WTC11 (cell line): ENCODE measurements at regions not wholly inside any gene's neighbourhood (a gene's known extent, or its start where the extent isn't known, plus 50 kb on each side); places are given as distances from the start of the nearest gene placed in this dataset.

Source experiments
- FOXK1 ChIP-seq: sonication (generic); formaldehyde crosslinking; IDR thresholded peaks from 2 replicates; pipeline ENCODE4 v1.8.0; 2022; ENCODE audit warnings: mild to moderate bottlenecking, moderate library complexity, missing genetic modification reagents
- JUN ChIP-seq: sonication (generic); formaldehyde crosslinking; IDR thresholded peaks from 2 replicates; pipeline ENCODE4 v1.8.0; 2023; ENCODE audit warnings: mild to moderate bottlenecking, missing genetic modification reagents
- RELA ChIP-seq: sonication (generic); formaldehyde crosslinking; IDR thresholded peaks from 2 replicates; pipeline ENCODE4 v1.8.1; 2022; ENCODE audit warnings: missing genetic modification reagents, mild to moderate bottlenecking, borderline replicate concordance
- RORB ChIP-seq: fragments of 250-450 bp; sonication (Bioruptor Pico); IDR thresholded peaks from 2 replicates; pipeline ENCODE4 v1.9.0; 2021; ENCODE audit warnings: mild to moderate bottlenecking
- TEAD4 ChIP-seq: sonication (generic); formaldehyde crosslinking; IDR thresholded peaks from 2 replicates; pipeline ENCODE4 v1.8.0; 2022; ENCODE audit warnings: mild to moderate bottlenecking, missing genetic modification reagents
- ZNF121 ChIP-seq: sonication (generic); formaldehyde crosslinking; IDR thresholded peaks from 2 replicates; pipeline ENCODE4 v1.8.0; 2023; ENCODE audit warnings: missing genetic modification reagents
- ZNF416 ChIP-seq: fragments of 250-450 bp; sonication (Bioruptor Pico); IDR thresholded peaks from 2 replicates; pipeline ENCODE4 v1.9.0; 2021; ENCODE audit warnings: mild to moderate bottlenecking, inconsistent platforms
- TF ChIP-seq, protein P1 (sequence below): fragments of 200-600 bp; IDR thresholded peaks from 2 replicates; pipeline ENCODE4 v1.8.0; 2022; ENCODE audit warnings: antibody characterized with exemption
- TF ChIP-seq, protein P2 (sequence below): sonication (generic); formaldehyde crosslinking; IDR thresholded peaks from 2 replicates; pipeline ENCODE4 v1.8.0; 2023; ENCODE audit warnings: missing genetic modification reagents
- TF ChIP-seq, protein P3 (sequence below): sonication (generic); formaldehyde crosslinking; IDR thresholded peaks from 2 replicates; pipeline ENCODE4 v1.8.1; 2022; ENCODE audit warnings: low read depth, mild to moderate bottlenecking, moderate library complexity, missing genetic modification reagents, borderline replicate concordance
- TF ChIP-seq, protein P4 (sequence below): sonication (generic); formaldehyde crosslinking; IDR thresholded peaks from 2 replicates; pipeline ENCODE4 v1.8.1; 2023; ENCODE audit warnings: mild to moderate bottlenecking, missing genetic modification reagents

DNA sequence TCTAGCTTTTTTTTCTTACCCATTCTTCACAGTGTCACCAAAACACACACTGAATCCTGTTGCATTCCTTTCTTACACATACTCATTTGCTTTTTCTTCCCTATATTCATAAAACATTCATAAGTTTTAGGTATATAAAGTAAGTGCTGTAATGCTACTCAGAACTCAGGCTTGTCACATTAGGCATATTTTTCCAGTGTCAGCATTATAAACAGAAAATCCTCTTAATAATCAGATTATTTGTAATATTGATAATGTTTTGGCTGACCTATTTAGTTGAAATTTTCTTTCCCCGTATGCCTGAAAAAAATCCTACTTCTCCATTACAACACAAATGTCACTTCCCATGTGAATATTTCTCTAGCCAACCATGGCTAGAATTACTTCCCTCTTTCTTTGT, 743.0 kb upstream of the NUDT12 start:
- no peak for TF ChIP-seq FOXK1 (CRISPR knock-in tag)
- no peak for TF ChIP-seq TEAD4 (CRISPR knock-in tag)
- TF ChIP-seq, protein P1, sequence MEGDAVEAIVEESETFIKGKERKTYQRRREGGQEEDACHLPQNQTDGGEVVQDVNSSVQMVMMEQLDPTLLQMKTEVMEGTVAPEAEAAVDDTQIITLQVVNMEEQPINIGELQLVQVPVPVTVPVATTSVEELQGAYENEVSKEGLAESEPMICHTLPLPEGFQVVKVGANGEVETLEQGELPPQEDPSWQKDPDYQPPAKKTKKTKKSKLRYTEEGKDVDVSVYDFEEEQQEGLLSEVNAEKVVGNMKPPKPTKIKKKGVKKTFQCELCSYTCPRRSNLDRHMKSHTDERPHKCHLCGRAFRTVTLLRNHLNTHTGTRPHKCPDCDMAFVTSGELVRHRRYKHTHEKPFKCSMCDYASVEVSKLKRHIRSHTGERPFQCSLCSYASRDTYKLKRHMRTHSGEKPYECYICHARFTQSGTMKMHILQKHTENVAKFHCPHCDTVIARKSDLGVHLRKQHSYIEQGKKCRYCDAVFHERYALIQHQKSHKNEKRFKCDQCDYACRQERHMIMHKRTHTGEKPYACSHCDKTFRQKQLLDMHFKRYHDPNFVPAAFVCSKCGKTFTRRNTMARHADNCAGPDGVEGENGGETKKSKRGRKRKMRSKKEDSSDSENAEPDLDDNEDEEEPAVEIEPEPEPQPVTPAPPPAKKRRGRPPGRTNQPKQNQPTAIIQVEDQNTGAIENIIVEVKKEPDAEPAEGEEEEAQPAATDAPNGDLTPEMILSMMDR, result no peak
- TF ChIP-seq ZNF416 (CRISPR knock-in tag), result no peak
- TF ChIP-seq, protein P2, sequence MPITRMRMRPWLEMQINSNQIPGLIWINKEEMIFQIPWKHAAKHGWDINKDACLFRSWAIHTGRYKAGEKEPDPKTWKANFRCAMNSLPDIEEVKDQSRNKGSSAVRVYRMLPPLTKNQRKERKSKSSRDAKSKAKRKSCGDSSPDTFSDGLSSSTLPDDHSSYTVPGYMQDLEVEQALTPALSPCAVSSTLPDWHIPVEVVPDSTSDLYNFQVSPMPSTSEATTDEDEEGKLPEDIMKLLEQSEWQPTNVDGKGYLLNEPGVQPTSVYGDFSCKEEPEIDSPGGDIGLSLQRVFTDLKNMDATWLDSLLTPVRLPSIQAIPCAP (CRISPR knock-in tag), result no peak
- no peak for TF ChIP-seq RORB
- no peak for TF ChIP-seq RELA
- TF ChIP-seq, protein P3, sequence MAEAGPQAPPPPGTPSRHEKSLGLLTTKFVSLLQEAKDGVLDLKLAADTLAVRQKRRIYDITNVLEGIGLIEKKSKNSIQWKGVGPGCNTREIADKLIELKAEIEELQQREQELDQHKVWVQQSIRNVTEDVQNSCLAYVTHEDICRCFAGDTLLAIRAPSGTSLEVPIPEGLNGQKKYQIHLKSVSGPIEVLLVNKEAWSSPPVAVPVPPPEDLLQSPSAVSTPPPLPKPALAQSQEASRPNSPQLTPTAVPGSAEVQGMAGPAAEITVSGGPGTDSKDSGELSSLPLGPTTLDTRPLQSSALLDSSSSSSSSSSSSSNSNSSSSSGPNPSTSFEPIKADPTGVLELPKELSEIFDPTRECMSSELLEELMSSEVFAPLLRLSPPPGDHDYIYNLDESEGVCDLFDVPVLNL, result no peak
- TF ChIP-seq JUN (CRISPR knock-in tag), result no peak
- no peak for TF ChIP-seq ZNF121
- TF ChIP-seq, protein P4, sequence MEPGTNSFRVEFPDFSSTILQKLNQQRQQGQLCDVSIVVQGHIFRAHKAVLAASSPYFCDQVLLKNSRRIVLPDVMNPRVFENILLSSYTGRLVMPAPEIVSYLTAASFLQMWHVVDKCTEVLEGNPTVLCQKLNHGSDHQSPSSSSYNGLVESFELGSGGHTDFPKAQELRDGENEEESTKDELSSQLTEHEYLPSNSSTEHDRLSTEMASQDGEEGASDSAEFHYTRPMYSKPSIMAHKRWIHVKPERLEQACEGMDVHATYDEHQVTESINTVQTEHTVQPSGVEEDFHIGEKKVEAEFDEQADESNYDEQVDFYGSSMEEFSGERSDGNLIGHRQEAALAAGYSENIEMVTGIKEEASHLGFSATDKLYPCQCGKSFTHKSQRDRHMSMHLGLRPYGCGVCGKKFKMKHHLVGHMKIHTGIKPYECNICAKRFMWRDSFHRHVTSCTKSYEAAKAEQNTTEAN, result no peak
